ENCODE measurements at regions not wholly inside any gene's neighbourhood (a gene's known extent, or its start where the extent isn't known, plus 50 kb on each side); places are given as distances from the start of the nearest gene placed in this dataset.
"Not testable (repeated sequence)": the region's sequence is repeated elsewhere in the genome, so short reads cannot be mapped to it uniquely, and the experiment has no call there.

- H3K27ac ChIP-seq = no peak overlapping the region
- no peak overlapping the region for H3K4me3 ChIP-seq
- no peak for DNase-seq (ENCODE audit: low spot score)
- no peak for TF ChIP-seq CTCF (IDR thresholded peaks at IDR 0.05)
These were observed 504.8 kb upstream of the SGCD start for GRCh38 chr5:155822177-155822576.

GRCh38 chr5:155826611-155827507, 500.1 kb upstream of the SGCD start:
- Histone ChIP-seq H3K27ac (no peak overlapping the region), H3K4me3 (no peak overlapping the region)
- no peak for TF ChIP-seq CTCF (IDR thresholded peaks at IDR 0.05)
- no peak for DNase-seq (ENCODE audit: low spot score)

- DNase-seq (ENCODE audit: low spot score) = not testable (repeated sequence)
These were observed 499.5 kb upstream of the SGCD start for GRCh38 chr5:155827508-155827815.

DNA sequence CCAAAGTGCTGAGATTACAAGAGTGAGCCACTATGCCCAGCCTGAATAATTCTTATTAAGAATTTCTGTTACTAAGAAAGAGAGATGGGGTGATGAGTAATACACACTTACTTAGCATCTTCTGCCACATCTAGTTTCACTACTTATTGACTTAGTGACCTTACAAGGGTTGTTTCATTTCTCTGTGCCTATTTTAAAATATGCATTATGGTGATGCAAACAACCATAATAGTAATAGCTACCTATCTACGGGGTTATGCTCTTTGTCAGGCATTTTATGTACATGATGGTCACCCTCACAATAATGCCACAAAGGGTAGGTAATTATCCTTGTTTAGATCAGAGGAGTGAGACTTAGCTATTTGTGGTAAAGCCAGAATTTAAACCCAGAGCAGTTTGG, 499.0 kb upstream of the SGCD start:
- no peak for DNase-seq (ENCODE audit: low spot score)
- Histone ChIP-seq H3K27ac (no peak overlapping the region), H3K4me3 (no peak overlapping the region)
- no peak for TF ChIP-seq CTCF (IDR thresholded peaks at IDR 0.05)

More at GRCh38 chr5:155827508-155827815, 499.5 kb upstream of the SGCD start:
- not testable (repeated sequence) for H3K27ac ChIP-seq, H3K4me3 ChIP-seq

DNA sequence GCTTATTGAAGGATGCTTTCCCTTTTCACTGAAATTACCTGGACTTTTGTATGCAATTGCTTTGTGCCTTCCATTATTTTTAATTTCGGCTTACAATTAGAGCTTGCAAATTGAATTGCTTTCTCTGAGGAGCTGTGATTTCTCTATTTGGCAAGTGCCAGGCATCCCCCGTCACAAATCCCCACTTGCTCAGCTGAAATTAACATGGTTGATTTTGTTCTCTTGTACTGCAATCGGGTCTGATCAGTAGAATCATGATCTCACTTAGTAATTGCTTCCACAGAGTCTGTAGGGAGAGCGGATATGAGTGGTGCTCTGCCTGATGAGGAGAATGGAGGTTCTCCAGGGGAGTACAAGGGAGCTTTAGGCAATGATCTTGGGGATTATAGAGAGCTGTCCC, 495.5 kb upstream of the SGCD start:
- Histone ChIP-seq H3K4me3 (no peak overlapping the region), H3K27ac (no peak overlapping the region)
- TF ChIP-seq CTCF (IDR thresholded peaks at IDR 0.05) = no peak
- no peak for DNase-seq (ENCODE audit: low spot score)

GRCh38 chr5:155833287-155833686, 493.7 kb upstream of the SGCD start:
- no peak for TF ChIP-seq CTCF (IDR thresholded peaks at IDR 0.05)
- Histone ChIP-seq H3K27ac (no peak overlapping the region), H3K4me3 (no peak overlapping the region)
- DNase-seq (ENCODE audit: low spot score) = no peak

DNA sequence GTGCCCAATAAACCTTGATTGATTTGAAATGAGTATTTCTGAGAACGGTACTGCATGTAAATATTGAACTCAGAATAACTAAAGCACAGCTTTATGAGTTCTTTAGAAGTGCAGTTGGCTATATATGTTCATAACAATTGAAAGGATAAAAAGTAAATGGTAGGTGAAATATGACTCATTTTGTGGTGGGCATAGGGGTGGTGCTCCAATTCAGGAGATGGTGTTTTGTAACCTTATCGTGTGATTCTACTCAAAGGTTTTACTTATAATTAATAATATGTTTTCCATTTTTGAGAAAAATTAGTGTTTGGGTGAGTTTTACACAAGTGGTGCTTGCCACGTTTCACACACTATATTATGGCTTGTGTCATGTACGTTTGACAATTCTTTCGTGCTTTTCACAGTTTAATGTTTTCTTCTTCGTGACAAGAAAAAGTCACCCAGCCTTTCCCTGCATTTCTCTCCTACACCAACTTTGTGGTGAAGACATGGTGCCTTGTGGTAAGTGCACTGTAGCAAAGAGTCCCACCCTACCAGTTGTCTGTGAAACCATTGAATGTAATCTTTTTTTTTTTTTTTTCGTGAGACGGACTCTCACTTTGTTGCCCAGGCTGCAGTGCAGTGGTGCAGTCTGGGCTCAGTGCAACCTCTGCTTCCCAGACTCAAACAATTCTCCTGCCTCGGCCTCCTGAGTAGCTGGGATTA, 492.5 kb upstream of the SGCD start:
- H3K4me3 ChIP-seq = no peak overlapping the region
- no peak for DNase-seq (ENCODE audit: low spot score)
- no peak for TF ChIP-seq CTCF (IDR thresholded peaks at IDR 0.05)
- no peak overlapping the region for H3K27ac ChIP-seq
